Inferior parietal cortex (tissue), 1 donor: ENCODE measurements at regions not wholly inside any gene's neighbourhood (a gene's known extent, or its start where the extent isn't known, plus 50 kb on each side); places are given as distances from the start of the nearest gene placed in this dataset.

Experiments
- DNase-seq: peaks from one replicate; pipeline ENCODE4 v3.0.0-alpha.2; 2016; ENCODE audit errors: extremely low spot score

DNA sequence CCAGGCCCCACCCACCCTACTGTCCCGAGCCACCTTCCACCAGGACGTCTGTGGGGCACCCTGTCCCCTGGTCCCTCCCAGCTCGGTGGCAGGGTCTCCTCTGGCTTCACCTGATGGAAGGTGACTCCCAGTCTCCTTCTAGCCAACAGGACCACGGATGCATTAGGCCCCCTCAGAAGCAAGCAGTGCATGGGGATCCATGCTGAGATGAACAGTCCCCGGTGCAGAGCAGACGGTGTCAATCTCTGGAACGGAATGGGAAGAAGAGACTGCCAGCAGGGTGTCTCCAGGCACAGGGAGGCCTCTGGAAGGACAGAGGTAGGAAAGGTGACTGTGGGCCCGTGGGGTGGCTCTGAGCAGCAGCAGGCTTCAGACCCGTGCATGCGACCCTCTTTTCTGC, 65.2 kb upstream of the FZD7 start:
- no peak for DNase-seq

DNA sequence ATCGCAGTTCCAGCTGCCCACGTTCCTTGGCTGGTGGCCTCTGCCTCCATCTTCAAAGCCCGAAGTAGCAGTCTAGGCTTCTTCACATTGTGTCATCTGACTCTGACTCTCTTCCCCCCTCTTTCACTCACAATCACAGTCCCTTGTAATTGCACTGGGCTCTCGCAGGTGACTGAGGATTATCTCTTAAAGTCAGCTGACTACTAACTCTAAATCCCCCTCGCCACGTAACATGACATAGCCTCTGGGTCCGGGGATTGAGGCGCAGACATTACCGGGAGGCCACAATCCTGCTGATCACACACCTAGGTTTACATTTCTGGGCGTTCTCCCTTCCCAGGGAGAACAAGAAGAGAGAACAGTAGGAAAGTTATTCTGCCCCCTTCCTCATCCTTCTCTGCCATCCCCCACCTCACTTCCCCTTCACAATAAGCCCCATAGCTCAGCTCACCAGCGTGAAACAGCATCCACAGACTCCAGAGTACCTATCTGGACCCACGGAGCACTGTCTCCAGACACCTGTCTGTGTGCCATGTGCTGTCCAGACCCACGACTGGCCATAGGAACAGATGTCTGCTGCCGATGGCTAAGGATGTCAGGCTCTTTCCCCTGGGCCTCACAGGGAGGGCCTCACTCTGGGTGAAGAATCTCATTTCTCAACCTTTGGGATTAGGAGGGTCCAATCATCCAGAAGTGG, 64.3 kb upstream of the FZD7 start:
- DNase-seq = no peak

DNA sequence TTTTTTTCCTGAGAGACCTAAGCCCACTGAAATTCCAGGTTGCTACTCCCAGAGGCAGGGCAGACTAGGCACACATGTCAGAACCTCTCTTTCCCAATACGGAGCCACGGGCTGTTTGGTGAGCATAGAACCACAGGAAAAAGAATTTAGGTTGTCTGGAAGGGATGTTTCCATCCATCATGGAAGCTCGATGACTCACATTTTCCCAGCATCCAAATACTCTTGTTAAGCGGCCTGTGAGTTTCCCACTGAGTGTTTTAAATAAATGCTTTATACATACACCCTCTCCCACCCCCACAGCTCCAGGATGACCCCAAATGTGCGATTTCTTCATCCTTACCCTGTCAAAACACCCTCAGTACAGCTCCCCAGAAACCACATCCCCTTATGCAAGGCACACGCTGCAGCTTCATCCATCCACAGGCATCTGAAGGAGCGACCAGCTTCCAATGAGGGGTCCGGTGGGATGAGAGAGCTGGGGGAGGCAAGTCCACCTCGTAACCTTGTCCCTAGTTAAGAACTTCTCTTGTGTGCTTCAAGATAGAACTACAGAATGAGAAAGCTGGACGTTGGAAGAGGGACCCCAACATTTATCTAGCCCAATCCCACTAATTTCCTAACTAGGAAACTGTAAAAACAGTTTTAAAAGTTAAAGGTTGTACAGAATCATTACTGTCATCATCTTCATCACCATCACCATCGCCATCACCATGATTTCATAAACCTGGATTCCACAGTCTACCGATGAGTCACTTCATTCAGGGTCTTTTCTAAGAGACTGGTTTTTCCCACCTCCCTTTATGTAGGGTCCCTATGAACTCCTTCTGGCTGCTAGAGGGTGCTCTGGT, 63.5 kb upstream of the FZD7 start:
- DNase-seq = no peak

DNA sequence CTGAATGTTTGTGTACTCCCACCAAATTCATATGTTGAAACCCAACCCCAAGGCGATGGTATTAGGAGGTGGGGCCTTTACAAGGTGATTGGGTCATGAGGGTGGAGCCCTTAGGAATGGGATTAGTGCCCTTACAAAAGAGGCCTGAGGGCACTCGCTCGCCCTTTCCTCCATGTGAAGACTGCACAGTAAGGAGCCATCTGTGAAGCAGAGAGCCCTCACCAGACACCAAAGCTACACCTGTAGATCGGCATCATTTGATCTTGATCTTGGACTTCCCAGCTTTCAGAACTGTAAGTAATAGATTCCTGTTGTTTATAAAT, 62.9 kb upstream of the FZD7 start:
- no peak for DNase-seq

DNA sequence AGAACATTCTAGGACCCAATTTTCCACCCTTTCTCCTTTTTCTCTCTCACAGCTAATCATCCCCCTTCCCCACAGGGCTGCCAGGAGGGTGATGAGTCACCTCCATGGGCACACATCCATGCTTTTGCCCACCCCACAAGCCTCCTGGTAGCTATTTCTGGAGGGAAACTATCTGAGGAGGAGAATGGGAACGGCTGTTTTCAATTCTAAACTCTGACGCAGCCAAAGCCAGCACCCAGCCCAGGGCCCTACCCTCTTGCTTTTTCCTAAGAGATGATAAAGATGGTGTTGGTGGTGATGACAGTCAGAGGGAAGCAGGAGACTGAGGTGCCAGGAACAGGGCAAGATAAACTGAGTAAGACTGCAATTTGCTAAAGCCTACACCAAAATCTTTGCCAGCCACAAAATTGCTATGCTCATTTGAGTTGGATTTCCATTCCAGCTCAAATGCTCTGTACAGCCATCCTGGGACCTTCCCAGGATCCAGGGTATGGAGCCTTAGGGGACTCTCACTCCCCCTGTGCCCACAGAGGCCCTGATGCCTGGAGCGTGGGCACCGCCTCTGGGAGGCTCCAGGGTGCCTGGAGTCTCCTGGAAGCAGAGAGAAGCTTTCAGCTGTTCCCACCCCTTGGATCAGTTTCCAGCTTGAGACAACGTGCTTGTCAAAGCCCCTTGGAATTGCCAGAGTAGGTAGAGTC, 62.0 kb upstream of the FZD7 start:
- peak; percentile 22 for DNase-seq

DNA sequence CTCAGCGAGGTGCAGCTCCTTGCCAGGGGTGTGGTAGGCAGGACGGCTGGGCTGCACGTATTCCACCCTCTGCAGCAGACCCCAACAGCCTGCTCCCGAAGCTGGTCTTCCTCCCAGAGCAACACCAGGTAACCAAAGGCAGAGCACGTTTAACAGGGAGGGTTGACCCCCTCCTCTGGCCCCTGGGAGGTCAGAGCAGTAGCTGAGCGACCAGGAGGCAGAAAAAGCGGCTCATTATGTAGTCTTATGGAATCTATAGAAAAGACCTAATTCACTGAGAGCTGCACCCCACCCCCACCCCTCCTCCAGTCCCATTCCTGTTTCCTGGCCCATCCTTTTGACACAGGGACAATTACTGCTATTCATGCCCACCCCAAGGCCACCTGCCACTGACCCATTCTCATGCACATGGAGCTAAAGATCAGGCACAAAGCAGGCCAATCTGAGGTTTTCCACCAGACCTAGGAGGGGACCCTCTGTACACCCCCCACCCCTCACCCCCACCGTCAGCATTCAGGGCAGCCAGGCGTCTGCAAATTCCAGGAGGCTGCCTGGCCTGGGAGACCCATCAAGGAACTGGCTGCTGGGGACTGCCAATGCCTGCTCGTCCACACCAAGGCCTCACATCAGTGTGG, 60.9 kb upstream of the FZD7 start:
- no peak for DNase-seq

DNA sequence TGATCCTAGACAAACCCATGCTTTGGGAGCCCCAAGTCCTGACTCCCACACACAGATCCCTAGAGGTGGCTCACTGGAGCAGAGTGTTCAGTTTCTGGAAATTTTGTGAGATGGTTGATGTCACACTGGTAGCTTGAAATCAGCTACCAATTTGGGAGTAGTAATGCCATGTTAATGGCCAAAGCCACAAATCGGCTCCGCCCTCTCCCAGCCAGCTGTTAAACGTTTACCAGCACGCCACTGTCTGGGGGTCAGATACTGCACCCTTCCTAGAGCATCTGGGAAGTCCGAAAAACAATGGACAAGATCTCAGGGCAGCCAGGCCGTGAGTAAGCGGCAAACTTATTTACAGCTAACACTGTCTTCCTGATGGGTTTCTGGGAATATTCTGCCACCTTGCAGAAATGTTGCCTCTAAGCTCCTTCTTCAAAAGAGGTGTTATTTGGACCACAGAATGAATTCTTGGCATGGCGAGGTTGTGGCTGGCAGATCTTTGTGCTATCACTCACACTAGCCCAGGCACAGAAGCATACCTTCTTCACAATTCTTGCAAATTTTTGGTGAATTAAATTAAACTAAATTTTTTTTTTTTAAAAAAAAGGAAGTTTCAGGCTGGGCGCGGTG, 60.2 kb upstream of the FZD7 start:
- DNase-seq = no peak

DNA sequence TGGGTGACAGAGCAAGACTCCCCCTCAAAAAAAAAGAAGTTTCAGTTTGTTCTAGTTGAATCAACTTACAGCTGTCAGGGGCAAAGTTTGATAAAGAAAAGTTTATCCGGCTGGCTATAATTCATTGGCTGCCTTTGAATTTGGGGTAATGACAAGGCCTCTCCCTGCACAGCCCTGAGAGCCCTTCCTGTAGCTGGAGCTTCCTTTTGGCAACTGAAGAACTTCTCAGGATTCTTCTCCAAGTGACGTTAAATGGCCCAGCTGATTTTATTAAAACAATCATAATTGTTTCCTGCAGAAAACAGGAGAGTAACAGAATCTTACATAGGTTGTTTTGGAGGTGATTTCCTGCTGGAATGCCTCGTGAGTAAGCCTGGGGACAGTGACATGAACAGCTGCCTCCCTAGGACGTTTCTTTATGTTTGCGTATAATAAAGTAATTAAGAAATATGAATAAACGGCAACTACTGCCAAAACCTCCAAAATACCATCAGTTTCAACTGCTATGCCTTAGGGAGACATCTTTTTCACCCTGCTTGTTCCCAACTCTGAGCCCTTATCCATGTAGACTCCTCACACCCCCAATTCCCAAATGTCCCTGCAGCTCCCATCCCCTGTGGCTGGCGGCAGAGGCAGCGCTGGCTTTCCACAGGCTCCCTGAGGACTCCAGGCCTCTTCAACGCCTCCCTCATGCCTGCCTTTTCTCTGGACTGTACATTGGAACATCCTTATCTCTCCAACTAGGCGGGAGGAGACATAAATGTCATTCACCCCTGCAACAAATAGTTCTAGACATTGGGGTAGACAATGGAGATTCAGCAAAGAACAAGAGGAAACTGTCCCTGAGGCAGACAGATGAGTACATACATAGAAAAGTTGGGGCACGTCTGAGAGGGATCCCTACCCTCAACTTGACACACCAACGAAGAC, 59.2 kb upstream of the FZD7 start:
- no peak for DNase-seq

DNA sequence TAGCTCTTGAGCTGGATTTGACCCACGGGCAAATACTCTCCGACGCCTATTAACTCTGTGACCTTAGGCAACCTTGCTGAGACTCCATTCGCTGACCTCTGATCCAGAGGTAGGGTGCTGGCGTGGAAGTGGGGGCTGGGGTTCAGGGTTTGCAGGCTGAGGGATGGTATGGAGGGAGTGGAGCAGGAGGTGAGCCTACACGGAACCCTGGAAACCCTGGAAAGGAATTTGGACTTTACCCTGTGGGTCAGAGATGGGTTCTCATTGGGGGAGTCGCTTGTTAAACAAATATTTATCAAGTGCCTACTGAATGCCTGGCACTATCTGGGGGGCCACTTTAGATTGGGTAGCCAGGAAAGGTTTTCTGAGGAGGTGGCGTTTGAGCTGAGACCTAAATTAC, 58.2 kb upstream of the FZD7 start:
- no peak for DNase-seq

DNA sequence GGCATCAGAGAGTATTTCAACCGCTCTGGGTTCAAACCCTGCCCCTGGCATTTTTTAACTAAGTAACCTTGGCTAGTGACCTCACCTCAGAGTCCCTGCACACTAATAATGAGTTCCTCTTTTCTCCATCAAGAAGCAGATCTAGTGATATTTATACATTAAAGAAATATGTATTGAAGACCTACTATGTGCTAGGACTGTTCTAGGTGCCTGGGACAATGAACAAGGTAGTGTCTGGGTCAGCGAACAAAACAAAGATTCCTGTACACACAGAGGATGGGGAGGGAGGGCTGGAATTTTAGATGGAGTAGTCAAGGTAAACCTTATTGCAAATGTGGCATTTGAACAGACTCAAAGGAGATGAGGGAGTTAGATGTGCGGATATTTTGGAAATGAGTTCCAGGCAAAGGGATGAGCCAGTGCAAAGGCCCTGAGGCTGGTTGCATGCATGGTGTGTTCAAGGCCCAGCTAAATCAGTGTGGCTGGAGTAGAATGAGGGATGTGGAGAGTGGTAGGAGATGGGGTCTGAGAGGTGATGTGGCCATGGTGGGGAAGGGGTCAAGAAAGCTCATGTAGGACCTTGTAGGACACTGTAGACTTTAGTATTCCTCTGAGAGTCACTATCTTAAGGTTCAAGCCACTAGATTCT, 57.6 kb upstream of the FZD7 start:
- DNase-seq = no peak

DNA sequence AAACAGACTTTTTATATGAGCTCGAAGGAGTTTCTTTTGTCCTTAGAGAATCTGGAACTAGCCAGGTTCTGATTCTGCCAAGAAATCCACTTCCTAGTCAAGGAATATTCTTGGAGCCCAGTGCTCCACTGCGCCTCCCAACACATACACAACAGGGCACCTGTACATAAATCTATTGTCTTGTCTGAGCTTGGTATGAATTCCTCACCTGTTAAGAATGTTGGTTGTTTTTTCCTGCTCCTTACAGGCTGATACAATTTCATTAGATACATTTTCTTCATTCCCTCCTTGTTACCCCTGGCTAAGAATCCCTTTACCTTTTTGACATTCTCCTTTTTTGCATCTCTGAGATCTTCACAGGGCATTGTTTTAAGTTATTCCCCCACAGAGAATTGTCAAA, 56.0 kb upstream of the FZD7 start:
- no peak for DNase-seq

DNA sequence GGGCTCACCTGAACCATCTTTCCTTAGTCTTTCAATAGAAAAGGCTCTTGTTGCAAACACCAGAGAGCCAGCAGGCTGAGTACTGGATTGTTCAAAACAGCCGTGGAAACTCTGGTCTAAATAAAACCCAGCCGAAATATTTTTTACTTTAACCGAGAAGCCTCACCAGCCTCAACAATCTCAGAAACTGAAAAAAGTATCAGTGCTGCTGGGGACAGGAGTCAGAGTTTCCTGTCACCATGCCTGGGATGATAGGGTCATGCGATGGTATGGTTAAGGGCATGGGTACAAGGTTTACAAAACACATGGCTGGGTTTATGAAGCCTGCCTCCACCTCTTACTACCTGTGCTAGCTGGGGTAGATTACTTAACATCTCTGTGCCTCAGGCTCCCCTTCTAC, 55.3 kb upstream of the FZD7 start:
- no peak for DNase-seq

DNA sequence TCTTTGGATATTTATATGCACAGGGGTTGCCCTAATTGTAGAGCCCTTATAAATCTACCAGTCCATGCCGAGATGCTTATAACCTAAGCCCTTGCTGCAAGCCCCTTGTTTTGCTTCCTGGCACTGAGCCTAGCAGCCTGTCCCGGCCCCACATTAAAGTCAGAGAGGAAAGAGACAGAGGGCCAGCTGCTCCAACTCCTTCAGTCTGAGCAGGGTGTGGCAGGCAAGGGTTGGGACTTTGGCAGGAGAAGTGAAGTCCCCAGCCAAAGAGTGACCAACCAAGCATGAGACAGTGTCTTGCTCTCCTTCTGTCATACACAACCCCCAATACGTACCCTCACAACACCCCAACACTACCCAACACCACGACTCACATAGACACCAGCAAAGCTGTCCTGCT, 54.7 kb upstream of the FZD7 start:
- no peak for DNase-seq

DNA sequence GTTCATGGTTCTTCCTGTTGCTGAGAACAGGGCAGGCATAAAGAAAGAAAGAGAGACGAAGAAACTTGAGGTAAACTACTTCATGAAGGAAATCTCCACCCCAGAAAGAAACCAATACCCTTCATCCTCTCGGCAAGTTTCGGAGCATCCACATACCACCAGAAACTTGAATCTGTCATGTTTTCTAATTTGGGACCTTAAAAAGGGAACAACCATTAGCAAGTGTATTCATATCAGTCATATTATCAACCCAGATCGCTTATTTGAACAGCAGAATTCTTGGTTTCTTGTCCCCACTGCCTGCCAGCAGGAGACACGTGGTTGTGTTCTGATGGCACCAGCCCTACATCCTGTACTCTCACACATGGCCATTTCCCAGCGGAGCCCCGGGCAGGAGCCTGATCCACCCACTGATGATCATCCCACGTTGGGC, 53.2 kb upstream of the FZD7 start:
- DNase-seq = no peak

DNA sequence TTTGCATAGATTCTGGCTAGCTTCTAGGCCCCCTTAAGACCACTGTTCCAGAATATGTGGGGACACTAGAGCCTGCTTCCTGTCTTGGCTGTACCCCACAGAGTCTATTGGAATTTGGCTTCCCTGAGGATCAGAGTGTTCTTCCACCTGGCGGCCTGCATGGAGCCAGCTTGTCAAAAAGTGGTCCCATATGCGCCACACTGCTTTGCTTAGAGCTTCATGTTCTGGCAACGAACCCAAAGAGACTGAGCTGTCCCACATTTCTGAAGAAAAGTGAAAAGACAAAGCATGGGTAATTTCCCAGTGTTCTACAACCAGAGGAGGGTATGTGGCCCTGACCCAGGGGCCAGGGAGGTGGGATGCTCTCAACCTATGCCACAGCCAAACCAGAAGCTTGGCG, 52.7 kb upstream of the FZD7 start:
- DNase-seq = no peak

DNA sequence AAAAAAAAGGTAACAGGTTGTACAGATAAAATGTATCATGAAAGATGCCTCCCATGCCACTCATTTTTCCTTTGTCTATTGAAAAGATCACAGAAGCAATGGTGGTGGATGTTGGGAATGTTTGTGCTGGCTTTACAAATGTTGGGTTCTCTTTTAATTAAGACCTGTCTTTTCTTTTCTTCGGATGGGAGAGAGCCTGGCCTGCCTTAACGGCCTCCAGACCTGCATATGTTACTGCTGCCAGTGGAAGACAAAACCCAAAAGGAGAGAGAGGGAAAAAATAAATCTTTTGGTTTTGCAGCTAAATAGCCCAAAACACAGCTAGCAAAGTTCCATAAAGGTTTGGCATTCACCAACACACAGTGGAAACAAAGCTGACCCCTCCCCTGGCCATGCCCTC, 50.5 kb upstream of the FZD7 start:
- DNase-seq = no peak

DNA sequence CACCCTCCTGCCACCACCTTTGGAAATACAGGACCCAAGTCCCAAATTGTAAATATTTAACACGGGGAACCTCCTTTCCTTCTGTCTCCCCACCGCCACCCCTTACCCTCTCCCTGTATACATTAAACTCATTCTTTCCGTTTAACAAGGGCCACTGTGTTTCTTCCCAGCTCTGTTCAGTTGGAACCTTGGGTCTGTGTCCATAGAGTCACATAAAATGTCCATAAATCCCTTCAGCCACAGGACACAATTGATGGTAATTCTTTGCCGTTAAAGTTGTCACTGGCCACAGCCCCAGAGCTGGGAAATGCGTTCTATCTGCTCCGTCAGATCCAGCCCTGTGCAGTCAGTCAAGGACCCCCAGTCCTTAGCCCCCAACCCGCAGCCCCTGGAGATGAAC, 49.9 kb upstream of the FZD7 start:
- no peak for DNase-seq
